SK-N-SH (cell line): ENCODE measurements at regions not wholly inside any gene's neighbourhood (a gene's known extent, or its start where the extent isn't known, plus 50 kb on each side); places are given as distances from the start of the nearest gene placed in this dataset.

Experiments
- CTCF ChIA-PET: fragments of 300-600, 350-600 bp; formaldehyde crosslinking; extraction: SDS; loops from one replicate; lab custom pipeline; 2021; lab: Yijun Ruan, JAX
- POLR2A ChIA-PET: fragments of 350-600 bp; sonication (Branson Sonifier 250); formaldehyde crosslinking; extraction: SDS; loops from one replicate; lab custom pipeline; 2020; ENCODE audit warnings: antibody characterized with exemption, inconsistent platforms; lab: Yijun Ruan, JAX
- DNase-seq: peaks from one replicate; pipeline ENCODE4 v3.0.0; 2012
- H2AFZ ChIP-seq: fragments of 200-600 bp; sonication (generic); 2 replicates; pipeline ENCODE4 v1.8.1; 2016; ENCODE audit warnings: antibody characterized with exemption, mild to moderate bottlenecking, low read depth
- H3F3A ChIP-seq: fragments of 200-600 bp; sonication (generic); replicated peaks from 2 replicates; pipeline ENCODE3; 2016; ENCODE audit warnings: antibody characterized with exemption, mild to moderate bottlenecking; ENCODE audit not compliant: insufficient read depth
- H3K27ac ChIP-seq, 2 experiments: fragments of 200-500 bp in 1 of 2; fragments of 200-600 bp in 1 of 2; sonication (Bioruptor generic) in 1 of 2; sonication (generic), shearing (Covaris generic) in 1 of 2; 2 replicates each; pipeline versions ENCODE4 v1.5.1 to v1.6.1; 2014 to 2016; ENCODE audit warnings: low read depth in 2 of 2, inconsistent platforms in 1 of 2, low read length in 1 of 2, mild to moderate bottlenecking in 1 of 2, mixed read lengths in 1 of 2
- H3K27me3 ChIP-seq: fragments of 200-600 bp; sonication (generic), shearing (Covaris generic); 2 replicates; pipeline ENCODE4 v1.6.1; 2016; ENCODE audit warnings: mixed run types; ENCODE audit not compliant: insufficient read depth
- H3K36me3 ChIP-seq, 2 experiments: fragments of 200-500 bp in 1 of 2; fragments of 200-600 bp in 1 of 2; sonication (Bioruptor generic) in 1 of 2; sonication (generic) in 1 of 2; replicated peaks in 1 of 2; 2 replicates each; pipeline versions ENCODE3 to v1.5.1; 2014 to 2016; ENCODE audit warnings: low read length in 1 of 2, mild to moderate bottlenecking in 1 of 2; ENCODE audit not compliant: insufficient read depth in 2 of 2, control insufficient read depth in 1 of 2
- H3K4me1 ChIP-seq, 2 experiments: fragments of 200-500 bp in 1 of 2; fragments of 200-600 bp in 1 of 2; sonication (Bioruptor generic) in 1 of 2; sonication (generic), shearing (Covaris generic) in 1 of 2; 2 replicates each; pipeline versions ENCODE4 v1.5.1 to v1.6.1; 2014 to 2016; ENCODE audit warnings: low read depth in 1 of 2, low read length in 1 of 2, mixed run types in 1 of 2; ENCODE audit not compliant: insufficient read depth in 2 of 2, control insufficient read depth in 1 of 2
- H3K4me2 ChIP-seq: fragments of 200-600 bp; sonication (generic), shearing (Covaris generic); 2 replicates; pipeline ENCODE4 v1.6.1; 2017; ENCODE audit warnings: mixed run types
- H3K4me3 ChIP-seq, 2 experiments: fragments of 200-500 bp in 1 of 2; fragments of 200-600 bp in 1 of 2; sonication (Bioruptor generic) in 1 of 2; sonication (generic), shearing (Covaris generic) in 1 of 2; 2 replicates each; pipeline versions ENCODE4 v1.5.1 to v1.8.1; 2014 to 2016; ENCODE audit warnings: low read depth in 2 of 2, inconsistent platforms in 1 of 2, low read length in 1 of 2, mild to moderate bottlenecking in 1 of 2, mixed read lengths in 1 of 2, moderate library complexity in 1 of 2
- H3K79me2 ChIP-seq: fragments of 200-600 bp; sonication (generic); 2 replicates; pipeline ENCODE4 v1.8.1; 2017; ENCODE audit warnings: mild to moderate bottlenecking; ENCODE audit not compliant: insufficient read depth
- H3K9ac ChIP-seq: fragments of 200-600 bp; sonication (generic); 2 replicates; pipeline ENCODE4 v1.6.1; 2017; ENCODE audit warnings: mixed run types
- H3K9me2 ChIP-seq: fragments of 200-600 bp; sonication (generic); 2 replicates; pipeline ENCODE4 v1.6.1; 2017; ENCODE audit warnings: mixed run types
- H3K9me3 ChIP-seq: fragments of 200-600 bp; sonication (generic); 2 replicates; pipeline ENCODE4 v1.6.1; 2017; ENCODE audit warnings: mixed run types, mild to moderate bottlenecking, moderate library complexity
- H4K20me1 ChIP-seq: fragments of 200-600 bp; sonication (generic); 2 replicates; pipeline ENCODE4 v1.6.1; 2017; ENCODE audit warnings: mild to moderate bottlenecking, mixed run types; ENCODE audit not compliant: insufficient read depth
- CHD2 ChIP-seq: fragments of 150-350 bp; IDR thresholded peaks from 2 replicates; pipeline ENCODE4 v1.6.1; 2018; ENCODE audit warnings: low read length; ENCODE audit not compliant: partially characterized antibody
- CTCF ChIP-seq: fragments of 200-600 bp; sonication (generic); IDR thresholded peaks from 2 replicates; pipeline ENCODE4 v1.6.1; 2017; ENCODE audit warnings: antibody characterized with exemption, mild to moderate bottlenecking, moderate library complexity
- ELF1 ChIP-seq: IDR thresholded peaks from 2 replicates; pipeline ENCODE4 v1.4.0; 2012
- EZH2phosphoT487 ChIP-seq: fragments of 200-600 bp; sonication (generic); IDR thresholded peaks from 2 replicates; pipeline ENCODE4 v1.6.1; 2017; ENCODE audit warnings: low read depth, mixed run types, mild to moderate bottlenecking, antibody characterized with exemption, moderate library complexity, borderline replicate concordance
- FOSL2 ChIP-seq: IDR thresholded peaks from 2 replicates; pipeline ENCODE4 v1.4.0; 2012; ENCODE audit warnings: low read depth, mild to moderate bottlenecking, moderate library complexity, borderline replicate concordance
- GABPA ChIP-seq: IDR thresholded peaks from 2 replicates; pipeline ENCODE4 v1.4.0; 2012; ENCODE audit warnings: low read depth, mild to moderate bottlenecking
- GATA2 ChIP-seq: sonication (generic); formaldehyde crosslinking; IDR thresholded peaks from 2 replicates; pipeline ENCODE4 v1.5.0; 2020; ENCODE audit warnings: mild to moderate bottlenecking, missing genetic modification reagents
- JUND ChIP-seq: IDR thresholded peaks from 2 replicates; pipeline ENCODE4 v1.4.0; 2012
- MXI1 ChIP-seq: IDR thresholded peaks from 2 replicates; pipeline ENCODE4 v1.6.1; 2012; ENCODE audit warnings: mild to moderate bottlenecking, low read depth, low read length, improper control_type of control experiment
- NFIC ChIP-seq: IDR thresholded peaks from 2 replicates; pipeline ENCODE4 v1.4.0; 2012; ENCODE audit warnings: borderline replicate concordance
- POLR2AphosphoS5 ChIP-seq: IDR thresholded peaks from 2 replicates; pipeline ENCODE4 v1.6.1; 2012; ENCODE audit warnings: low read depth, low read length
- RAD21 ChIP-seq: IDR thresholded peaks from 2 replicates; pipeline ENCODE4 v1.6.1; 2012; ENCODE audit warnings: mild to moderate bottlenecking, low read length
- REST ChIP-seq: IDR thresholded peaks from 2 replicates; pipeline ENCODE4 v1.6.1; 2012; ENCODE audit warnings: mild to moderate bottlenecking, low read depth, low read length, moderate library complexity
- SIN3A ChIP-seq: IDR thresholded peaks from 2 replicates; pipeline ENCODE4 v1.6.1; 2012; ENCODE audit warnings: low read depth, mild to moderate bottlenecking, low read length, moderate library complexity, borderline replicate concordance
- TAF1 ChIP-seq: IDR thresholded peaks from 2 replicates; pipeline ENCODE4 v1.6.1; 2012; ENCODE audit warnings: low read depth, mild to moderate bottlenecking, low read length, moderate library complexity, borderline replicate concordance
- USF1 ChIP-seq: IDR thresholded peaks from 2 replicates; pipeline ENCODE4 v1.4.0; 2012; ENCODE audit warnings: low read depth, borderline replicate concordance
- ZBTB33 ChIP-seq: IDR thresholded peaks from 2 replicates; pipeline ENCODE4 v1.4.0; 2012; ENCODE audit warnings: low read depth, borderline replicate concordance
- WGBS: methylation state at CpG from one replicate; pipeline ENCODE4 v1.1.6; 2017; ENCODE audit warnings: low lambda C conversion rate; 5-methylcytosine and 5-hydroxymethylcytosine counted together

GRCh38 chr9:105834404-105834803 lies 140.1 kb downstream of the TMEM38B start (continued):
- TF ChIP-seq REST, result no peak
- TF ChIP-seq CHD2, result no peak
- no peak for TF ChIP-seq GATA2 (CRISPR knock-in tag)

- Histone ChIP-seq H3K27me3 (no peaks in the 10 kb centered on the region), H3K4me2 (no peak overlapping the region), H4K20me1 (no peaks in the 10 kb centered on the region), H3K9me2 (no peaks in the 10 kb centered on the region), H3K4me3 (no peak overlapping the region), H3K9ac (no peak overlapping the region), H3K27ac (no peak overlapping the region), H3F3A (no peaks in the 10 kb centered on the region), H3K9me3 (no peaks in the 10 kb centered on the region), H3K36me3 (no peaks in the 10 kb centered on the region), H3K79me2 (no peaks in the 10 kb centered on the region), H3K4me1 (peaks cover 0 to 4% of the 10 kb centered on the region in 2 experiments; a peak in 1 of 4 replicates), H2AFZ (no peak overlapping the region)
- no peak for TF ChIP-seq ELF1
- no peak for TF ChIP-seq POLR2AphosphoS5
- TF ChIP-seq SIN3A, result no peak
- no peak for TF ChIP-seq EZH2phosphoT487
- no peak for TF ChIP-seq JUND
- TF ChIP-seq USF1, result no peak
- TF ChIP-seq FOSL2, result no peak
- TF ChIP-seq NFIC, result no peak
- TF ChIP-seq ZBTB33, result no peak
- TF ChIP-seq CHD2, result no peak
- no peak for TF ChIP-seq TAF1
- TF ChIP-seq GABPA, result no peak
- no peak for TF ChIP-seq REST
- TF ChIP-seq MXI1, result no peak
- TF ChIP-seq RAD21, result no peak
- no peak for TF ChIP-seq CTCF
- POLR2A ChIA-PET, result no interaction called here
- no peak for DNase-seq
- 14% methylated on average over 4 of the region's 7 CpGs for WGBS
- CTCF ChIA-PET, result interaction anchor here (0.8 to 3.5 kb wide), 2 partner anchors 46 to 117 kb away, joined by 3 to 28 read pairs; no protein-coding TSS in a partner anchor
Measured at GRCh38 chr9:105835721-105836120, 141.4 kb downstream of the TMEM38B start.
